ENCODE measurements at regions not wholly inside any gene's neighbourhood (a gene's known extent, or its start where the extent isn't known, plus 50 kb on each side); places are given as distances from the start of the nearest gene placed in this dataset.

DNA sequence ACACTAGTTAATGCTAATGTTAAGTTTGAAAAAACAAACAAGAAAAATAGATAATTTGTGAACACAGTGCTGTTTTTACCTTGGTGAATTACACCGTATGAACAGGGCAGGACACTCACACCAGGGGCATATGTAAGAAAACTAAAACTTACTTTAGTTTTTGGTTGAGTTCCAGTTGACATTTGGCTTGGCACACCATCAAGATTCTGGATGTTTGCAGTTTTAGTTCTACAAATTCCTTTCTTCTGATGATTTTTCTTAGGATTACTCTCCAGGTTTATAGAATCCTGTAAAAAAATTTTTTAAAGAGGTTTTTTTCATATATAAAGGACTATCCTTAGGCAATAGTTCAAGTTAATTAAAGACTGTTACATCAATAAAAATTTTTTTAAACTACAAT lies 238.5 kb upstream of the STARD13 start:
- no peak for TF ChIP-seq EP300 (IDR thresholded peaks at IDR 0.05)
- TF ChIP-seq JUNB (IDR thresholded peaks at IDR 0.05) = no peak
- TF ChIP-seq HOXB5 (CRISPR knock-in tag; IDR thresholded peaks at IDR 0.05) = no peak
- TF ChIP-seq JUN (IDR thresholded peaks at IDR 0.05) = no peak
- ChIA-PET CTCF (no interaction called here), POLR2A (no interaction called here)
- no peak for DNase-seq (ENCODE audit: low read depth in 1 of 2, low spot score in 1 of 2)
- H3K27ac ChIP-seq = no peak overlapping the region
- H3K4me2 ChIP-seq = peak overlapping the region; percentile 6; the same call in 2 of the 3 replicates
- no peaks in the 10 kb centered on the region for H3K9me3 ChIP-seq
- 81% methylated on average over 1 of the region's 1 CpG for WGBS (ENCODE audit: missing lambda C conversion rate)
- FAIRE-seq = no peak
- H3K4me3 ChIP-seq = no peak overlapping the region
- H3K4me1 ChIP-seq = peaks cover 9% of the 10 kb centered on the region; the same call in 1 of the 3 replicates
- ATAC-seq = no peak

DNA sequence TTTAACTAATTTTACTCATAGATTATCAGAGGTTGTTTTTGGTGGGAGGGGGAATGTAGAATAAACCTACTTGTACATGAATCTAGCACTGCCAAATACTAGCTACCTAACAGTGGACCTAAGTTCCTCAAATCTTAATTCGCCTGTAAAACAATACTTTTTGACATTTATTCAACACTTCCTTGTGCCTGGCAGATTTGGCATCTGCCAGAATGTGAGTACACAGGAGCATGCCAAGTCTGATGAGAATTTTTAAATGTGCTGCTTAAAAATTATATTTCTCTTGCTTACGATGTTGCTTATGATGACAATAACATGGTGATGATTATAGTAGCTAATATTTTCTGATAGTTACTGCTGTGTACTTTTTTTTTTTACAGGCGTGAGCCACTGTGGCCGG lies 240.2 kb upstream of the STARD13 start:
- Histone ChIP-seq H3K4me2 (no peak overlapping the region), H3K4me3 (no peak overlapping the region), H3K9me3 (no peaks in the 10 kb centered on the region), H3K27ac (no peak overlapping the region), H3K4me1 (peaks cover 9% of the 10 kb centered on the region; the same call in 1 of the 3 replicates)
- 67% methylated on average over 4 of the region's 4 CpGs for WGBS (ENCODE audit: missing lambda C conversion rate)
- ChIA-PET CTCF (interaction anchor here (0.6 to 1.1 kb wide), 3 partner anchors 17 to 940 kb away, joined by 3 read pairs; partner anchors contain the start of gene PDS5B), POLR2A (no interaction called here)
- FAIRE-seq = no peak
- no peak for DNase-seq (ENCODE audit: low read depth in 1 of 2, low spot score in 1 of 2)
- TF ChIP-seq ESRRA (IDR thresholded peaks at IDR 0.05; ENCODE audit: borderline replicate concordance, low read length) = no peak
- TF ChIP-seq NR3C1 (IDR thresholded peaks at IDR 0.05) = no peak
- TF ChIP-seq JUN (IDR thresholded peaks at IDR 0.05) = no peak
- no peak for TF ChIP-seq RARB (CRISPR knock-in tag; IDR thresholded peaks at IDR 0.05)
- TF ChIP-seq SREBF2 (IDR thresholded peaks at IDR 0.05) = no peak
- TF ChIP-seq EHF (CRISPR knock-in tag; IDR thresholded peaks at IDR 0.05) = no peak
- no peak for TF ChIP-seq FOXS1 (CRISPR knock-in tag; IDR thresholded peaks at IDR 0.05)
- no peak for TF ChIP-seq CHD2 (IDR thresholded peaks at IDR 0.05; ENCODE audit: low read length, partially characterized antibody)
- TF ChIP-seq MAFK (IDR thresholded peaks at IDR 0.05; ENCODE audit: partially characterized antibody) = no peak
- TF ChIP-seq, protein P1, sequence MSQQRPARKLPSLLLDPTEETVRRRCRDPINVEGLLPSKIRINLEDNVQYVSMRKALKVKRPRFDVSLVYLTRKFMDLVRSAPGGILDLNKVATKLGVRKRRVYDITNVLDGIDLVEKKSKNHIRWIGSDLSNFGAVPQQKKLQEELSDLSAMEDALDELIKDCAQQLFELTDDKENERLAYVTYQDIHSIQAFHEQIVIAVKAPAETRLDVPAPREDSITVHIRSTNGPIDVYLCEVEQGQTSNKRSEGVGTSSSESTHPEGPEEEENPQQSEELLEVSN (IDR thresholded peaks at IDR 0.05; ENCODE audit: borderline replicate concordance, low read depth) = no peak
- TF ChIP-seq GATA3 (IDR thresholded peaks at IDR 0.05; ENCODE audit: borderline replicate concordance) = no peak
- no peak for TF ChIP-seq TP53 (CRISPR knock-in tag; IDR thresholded peaks at IDR 0.05)
- TF ChIP-seq NPAS2 (CRISPR knock-in tag; IDR thresholded peaks at IDR 0.05; ENCODE audit: borderline replicate concordance) = no peak
- TF ChIP-seq KDM1A (IDR thresholded peaks at IDR 0.05; ENCODE audit: low read depth) = no peak
- no peak for TF ChIP-seq KDM5A (IDR thresholded peaks at IDR 0.05)
- TF ChIP-seq EHMT2 (IDR thresholded peaks at IDR 0.05; ENCODE audit: low read depth) = no peak
- TF ChIP-seq HOXB13 (CRISPR knock-in tag; IDR thresholded peaks at IDR 0.05; ENCODE audit: low read depth) = no peak
- no peak for TF ChIP-seq NFE2L2 (conservative IDR thresholded peaks at IDR 0.05; ENCODE audit: low read length)
- no peak for TF ChIP-seq CBX2 (IDR thresholded peaks at IDR 0.05; ENCODE audit: borderline replicate concordance, low read depth)
- TF ChIP-seq HOXA7 (CRISPR knock-in tag; IDR thresholded peaks at IDR 0.05) = no peak
- no peak for ATAC-seq

DNA sequence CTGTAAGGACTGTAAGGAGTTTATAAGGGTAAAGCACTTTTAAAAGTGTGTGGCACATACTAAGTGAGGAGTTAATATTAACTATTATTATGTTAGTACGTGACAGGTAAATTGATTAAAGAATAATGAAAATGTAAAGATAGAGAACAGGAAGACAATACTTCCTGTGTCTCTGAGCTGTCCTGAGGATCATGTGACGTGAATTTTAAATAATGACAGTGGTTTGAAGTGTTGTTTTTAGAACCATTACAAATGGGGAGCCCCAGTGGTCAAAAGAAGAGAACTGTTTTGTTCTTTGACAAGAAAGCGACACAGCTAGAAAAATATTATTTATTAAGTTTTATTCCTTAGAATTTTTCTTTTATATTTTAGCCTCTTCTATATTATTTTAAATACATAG lies 241.2 kb upstream of the STARD13 start:
- DNase-seq (ENCODE audit: low read depth in 1 of 2, low spot score in 1 of 2) (no peak), ATAC-seq (no peak), FAIRE-seq (no peak)
- Histone ChIP-seq H3K4me3 (no peak overlapping the region), H3K4me1 (peaks cover 9% of the 10 kb centered on the region; the same call in 1 of the 3 replicates), H3K27ac (no peak overlapping the region), H3K4me2 (no peak overlapping the region), H3K9me3 (no peaks in the 10 kb centered on the region)
- ChIA-PET CTCF (interaction anchor here (1.0 kb wide), 1 partner anchor 20 kb away, joined by 3 read pairs; no protein-coding TSS in a partner anchor), POLR2A (no interaction called here)
- WGBS (ENCODE audit: missing lambda C conversion rate) = 78% methylated on average over 3 of the region's 3 CpGs
- TF ChIP-seq HOXB5 (CRISPR knock-in tag; IDR thresholded peaks at IDR 0.05) (no peak), MAFK (IDR thresholded peaks at IDR 0.05; ENCODE audit: partially characterized antibody) (no peak), SMC3 (IDR thresholded peaks at IDR 0.05) (no peak), HDAC2 (IDR thresholded peaks at IDR 0.05) (no peak), TFCP2L1 (CRISPR knock-in tag; IDR thresholded peaks at IDR 0.05) (no peak), NR3C1 (IDR thresholded peaks at IDR 0.05) (no peak), FOXS1 (CRISPR knock-in tag; IDR thresholded peaks at IDR 0.05) (no peak), FOSB (CRISPR knock-in tag; IDR thresholded peaks at IDR 0.05) (no peak)
- TF ChIP-seq, protein P2, sequence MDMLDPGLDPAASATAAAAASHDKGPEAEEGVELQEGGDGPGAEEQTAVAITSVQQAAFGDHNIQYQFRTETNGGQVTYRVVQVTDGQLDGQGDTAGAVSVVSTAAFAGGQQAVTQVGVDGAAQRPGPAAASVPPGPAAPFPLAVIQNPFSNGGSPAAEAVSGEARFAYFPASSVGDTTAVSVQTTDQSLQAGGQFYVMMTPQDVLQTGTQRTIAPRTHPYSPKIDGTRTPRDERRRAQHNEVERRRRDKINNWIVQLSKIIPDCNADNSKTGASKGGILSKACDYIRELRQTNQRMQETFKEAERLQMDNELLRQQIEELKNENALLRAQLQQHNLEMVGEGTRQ (IDR thresholded peaks at IDR 0.05) = no peak
- TF ChIP-seq, protein P3, sequence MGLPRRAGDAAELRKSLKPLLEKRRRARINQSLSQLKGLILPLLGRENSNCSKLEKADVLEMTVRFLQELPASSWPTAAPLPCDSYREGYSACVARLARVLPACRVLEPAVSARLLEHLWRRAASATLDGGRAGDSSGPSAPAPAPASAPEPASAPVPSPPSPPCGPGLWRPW (IDR thresholded peaks at IDR 0.05) = no peak
- TF ChIP-seq, protein P4, sequence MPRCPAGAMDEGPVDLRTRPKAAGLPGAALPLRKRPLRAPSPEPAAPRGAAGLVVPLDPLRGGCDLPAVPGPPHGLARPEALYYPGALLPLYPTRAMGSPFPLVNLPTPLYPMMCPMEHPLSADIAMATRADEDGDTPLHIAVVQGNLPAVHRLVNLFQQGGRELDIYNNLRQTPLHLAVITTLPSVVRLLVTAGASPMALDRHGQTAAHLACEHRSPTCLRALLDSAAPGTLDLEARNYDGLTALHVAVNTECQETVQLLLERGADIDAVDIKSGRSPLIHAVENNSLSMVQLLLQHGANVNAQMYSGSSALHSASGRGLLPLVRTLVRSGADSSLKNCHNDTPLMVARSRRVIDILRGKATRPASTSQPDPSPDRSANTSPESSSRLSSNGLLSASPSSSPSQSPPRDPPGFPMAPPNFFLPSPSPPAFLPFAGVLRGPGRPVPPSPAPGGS (IDR thresholded peaks at IDR 0.05) = no peak
